HG03045 (cell line): ENCODE measurements at regions not wholly inside any gene's neighbourhood (a gene's known extent, or its start where the extent isn't known, plus 50 kb on each side); places are given as distances from the start of the nearest gene placed in this dataset.

Experiments
- ATAC-seq: cut with Tn5 transposase; IDR thresholded peaks from one replicate; pipeline ENCODE4 v1.9.1; 2021; ENCODE audit warnings: mild to moderate bottlenecking, moderate library complexity; ENCODE audit not compliant: unreplicated experiment

GRCh38 chr12:115337693-115338543, 653.9 kb upstream of the TBX3 start:
- ATAC-seq: no peak

- ATAC-seq: no peak
Measured at GRCh38 chr12:115336506-115336905, 652.5 kb upstream of the TBX3 start.

GRCh38 chr12:115335594-115335993, 651.6 kb upstream of the TBX3 start:
- no peak for ATAC-seq

GRCh38 chr12:115335048-115335447, 651.1 kb upstream of the TBX3 start:
- ATAC-seq: no peak

- no peak for ATAC-seq
Measured at GRCh38 chr12:115332945-115333344, 649.0 kb upstream of the TBX3 start.

- no peak for ATAC-seq
Measured at GRCh38 chr12:115325858-115326257, 641.9 kb upstream of the TBX3 start.

- no peak for ATAC-seq
Measured at GRCh38 chr12:115324949-115325593, 641.1 kb upstream of the TBX3 start.

GRCh38 chr12:115323223-115323905, 639.4 kb upstream of the TBX3 start:
- ATAC-seq: no peak

- no peak for ATAC-seq
Measured at GRCh38 chr12:115322275-115322674, 638.3 kb upstream of the TBX3 start.

GRCh38 chr12:115320967-115321366, 637.0 kb upstream of the TBX3 start:
- no peak for ATAC-seq

GRCh38 chr12:115320451-115320850, 636.5 kb upstream of the TBX3 start:
- no peak for ATAC-seq

- no peak for ATAC-seq
Measured at GRCh38 chr12:115319446-115320040, 635.6 kb upstream of the TBX3 start.

GRCh38 chr12:115313929-115314328, 630.0 kb upstream of the TBX3 start:
- ATAC-seq: no peak

- ATAC-seq: no peak
Measured at GRCh38 chr12:115312901-115313300, 628.9 kb upstream of the TBX3 start.

- no peak for ATAC-seq
Measured at GRCh38 chr12:115311875-115312274, 627.9 kb upstream of the TBX3 start.

- no peak for ATAC-seq
Measured at GRCh38 chr12:115308918-115309317, 624.9 kb upstream of the TBX3 start.

- no peak for ATAC-seq
Measured at GRCh38 chr12:115306380-115306779, 622.4 kb upstream of the TBX3 start.

GRCh38 chr12:115305867-115306266, 621.9 kb upstream of the TBX3 start:
- no peak for ATAC-seq

- no peak for ATAC-seq
Measured at GRCh38 chr12:115305275-115305674, 621.3 kb upstream of the TBX3 start.

- no peak for ATAC-seq
Measured at GRCh38 chr12:115303723-115304309, 619.8 kb upstream of the TBX3 start.

GRCh38 chr12:115297445-115297844, 613.5 kb upstream of the TBX3 start:
- no peak for ATAC-seq
